Gastroesophageal sphincter (tissue), 4 donors: ENCODE measurements at regions not wholly inside any gene's neighbourhood (a gene's known extent, or its start where the extent isn't known, plus 50 kb on each side); places are given as distances from the start of the nearest gene placed in this dataset.

Source experiments
- ATAC-seq: fragments of 150-250 bp; one replicate; pipeline ENCODE4 v1.9.1; 2016; ENCODE audit warnings: mild to moderate bottlenecking, moderate library complexity
- H3K27ac ChIP-seq, 4 donors: fragments of 200-600 bp; sonication (generic) in 3 of 4; 1 replicate in 3 of 4; 2 replicates in 1 of 4; pipeline ENCODE4 v1.5.1; 2016 to 2019
- H3K27me3 ChIP-seq: fragments of 200-600 bp; sonication (generic); one replicate; pipeline ENCODE4 v1.5.1; 2019
- H3K36me3 ChIP-seq, 2 donors: fragments of 200-600 bp; sonication (generic); one replicate each; pipeline ENCODE4 v1.5.1; 2019; ENCODE audit warnings: control low read depth in 1 of 2
- H3K4me1 ChIP-seq, 3 donors: fragments of 200-600 bp; sonication (generic); 1 replicate in 2 of 3; 2 replicates in 1 of 3; pipeline ENCODE4 v1.5.1; 2016 to 2019; ENCODE audit warnings: control low read depth in 2 of 3
- H3K4me3 ChIP-seq, 2 donors: fragments of 200-600 bp; sonication (generic); one replicate each; pipeline ENCODE4 v1.5.1; 2019; ENCODE audit warnings: mild to moderate bottlenecking in 1 of 2, moderate library complexity in 1 of 2
- H3K9me3 ChIP-seq, 3 donors: fragments of 200-600 bp; sonication (generic); one replicate each; pipeline ENCODE4 v1.5.1; 2017 to 2019; ENCODE audit warnings: control low read depth in 2 of 3
- EP300 ChIP-seq: sonication (generic); formaldehyde crosslinking; IDR thresholded peaks from one replicate; pipeline ENCODE4 v1.6.1; 2017; ENCODE audit warnings: antibody characterized with exemption, mild to moderate bottlenecking
- POLR2A ChIP-seq, 2 donors: fragments of 450-650 bp; IDR thresholded peaks; one replicate each; pipeline ENCODE4 v1.6.1; 2017; ENCODE audit warnings: antibody characterized with exemption in 2 of 2, mild to moderate bottlenecking in 2 of 2, moderate library complexity in 1 of 2
- POLR2AphosphoS5 ChIP-seq: sonication (generic); formaldehyde crosslinking; IDR thresholded peaks from one replicate; pipeline ENCODE4 v1.6.1; 2017; ENCODE audit warnings: antibody characterized with exemption
- WGBS, 2 donors: methylation state at CpG; one replicate each; pipeline ENCODE4 v1.1.5; 2018; ENCODE audit warnings: low coverage in 1 of 2; 5-methylcytosine and 5-hydroxymethylcytosine counted together
- TF ChIP-seq, protein P1 (sequence below), 4 experiments: fragments of 200-600 bp in 2 of 4; fragments of 450-650 bp in 2 of 4; sonication (generic) in 1 of 4; IDR thresholded peaks; one replicate each; pipeline ENCODE4 v1.5.1; 2017 to 2019; ENCODE audit warnings: antibody characterized with exemption in 4 of 4, mild to moderate bottlenecking in 2 of 4, moderate library complexity in 2 of 4

DNA sequence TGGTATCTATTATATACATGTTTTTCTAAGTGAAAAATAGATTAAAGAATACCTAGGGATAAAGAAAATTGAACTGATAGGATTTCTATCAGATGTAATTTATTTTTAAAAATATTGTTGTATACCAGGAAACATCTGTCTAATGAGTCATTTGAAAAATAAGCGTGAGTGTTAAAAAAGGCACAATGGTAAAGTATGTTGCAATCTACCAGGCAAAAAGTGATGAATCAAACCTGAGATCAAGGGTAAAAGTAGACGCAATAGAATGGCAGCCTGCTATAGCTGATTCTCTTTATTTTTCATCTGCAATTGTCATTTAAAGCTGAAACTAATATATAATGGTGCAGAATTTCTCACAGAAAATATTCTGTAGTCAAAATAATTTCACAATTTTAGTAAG lies 1119.6 kb downstream of the PCDH18 start:
- no peak for ATAC-seq
- H3K4me1 ChIP-seq = no peaks in the 10 kb centered on the region
- no peaks in the 10 kb centered on the region for H3K9me3 ChIP-seq
- H3K27me3 ChIP-seq = no peaks in the 10 kb centered on the region
- H3K27ac ChIP-seq = no peak overlapping the region
- no peaks in the 10 kb centered on the region for H3K36me3 ChIP-seq
- TF ChIP-seq POLR2AphosphoS5 (no peak), POLR2A (IDR thresholded peaks at IDR 0.05) (no peak), EP300 (no peak)
- TF ChIP-seq, protein P1, sequence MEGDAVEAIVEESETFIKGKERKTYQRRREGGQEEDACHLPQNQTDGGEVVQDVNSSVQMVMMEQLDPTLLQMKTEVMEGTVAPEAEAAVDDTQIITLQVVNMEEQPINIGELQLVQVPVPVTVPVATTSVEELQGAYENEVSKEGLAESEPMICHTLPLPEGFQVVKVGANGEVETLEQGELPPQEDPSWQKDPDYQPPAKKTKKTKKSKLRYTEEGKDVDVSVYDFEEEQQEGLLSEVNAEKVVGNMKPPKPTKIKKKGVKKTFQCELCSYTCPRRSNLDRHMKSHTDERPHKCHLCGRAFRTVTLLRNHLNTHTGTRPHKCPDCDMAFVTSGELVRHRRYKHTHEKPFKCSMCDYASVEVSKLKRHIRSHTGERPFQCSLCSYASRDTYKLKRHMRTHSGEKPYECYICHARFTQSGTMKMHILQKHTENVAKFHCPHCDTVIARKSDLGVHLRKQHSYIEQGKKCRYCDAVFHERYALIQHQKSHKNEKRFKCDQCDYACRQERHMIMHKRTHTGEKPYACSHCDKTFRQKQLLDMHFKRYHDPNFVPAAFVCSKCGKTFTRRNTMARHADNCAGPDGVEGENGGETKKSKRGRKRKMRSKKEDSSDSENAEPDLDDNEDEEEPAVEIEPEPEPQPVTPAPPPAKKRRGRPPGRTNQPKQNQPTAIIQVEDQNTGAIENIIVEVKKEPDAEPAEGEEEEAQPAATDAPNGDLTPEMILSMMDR (IDR thresholded peaks at IDR 0.05) = no peak
- WGBS, 2 donors = 64 to 84% methylated on average over 2 of the region's 2 CpGs
- no peak overlapping the region for H3K4me3 ChIP-seq

DNA sequence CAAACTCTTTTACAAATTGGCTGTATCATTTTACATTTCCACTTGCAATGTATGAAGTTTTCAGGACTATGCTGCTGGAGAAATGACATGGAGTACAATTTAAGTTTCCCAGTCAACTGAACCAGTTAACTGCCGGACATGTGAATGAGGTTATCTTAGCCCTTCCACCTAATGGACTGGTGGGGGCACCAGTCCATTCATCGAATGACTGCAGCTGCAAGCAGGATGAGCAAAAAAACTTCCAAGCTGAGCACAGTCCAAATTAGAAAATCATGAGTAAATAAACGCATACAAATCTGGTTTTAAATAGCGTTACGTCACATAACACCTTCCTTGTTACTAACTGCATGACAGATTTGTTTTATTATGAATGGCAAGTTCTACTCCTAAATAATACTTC lies 1131.5 kb downstream of the PCDH18 start:
- no peak for TF ChIP-seq EP300
- TF ChIP-seq, protein P1 (IDR thresholded peaks at IDR 0.05) = no peak
- no peaks in the 10 kb centered on the region for H3K27me3 ChIP-seq
- H3K4me3 ChIP-seq = no peak overlapping the region
- no peaks in the 10 kb centered on the region for H3K36me3 ChIP-seq
- 49 to 61% methylated on average over 5 of the region's 5 CpGs for WGBS, 2 donors
- no peak overlapping the region for H3K27ac ChIP-seq
- H3K9me3 ChIP-seq = no peaks in the 10 kb centered on the region
- no peaks in the 10 kb centered on the region for H3K4me1 ChIP-seq
- ATAC-seq = no peak

DNA sequence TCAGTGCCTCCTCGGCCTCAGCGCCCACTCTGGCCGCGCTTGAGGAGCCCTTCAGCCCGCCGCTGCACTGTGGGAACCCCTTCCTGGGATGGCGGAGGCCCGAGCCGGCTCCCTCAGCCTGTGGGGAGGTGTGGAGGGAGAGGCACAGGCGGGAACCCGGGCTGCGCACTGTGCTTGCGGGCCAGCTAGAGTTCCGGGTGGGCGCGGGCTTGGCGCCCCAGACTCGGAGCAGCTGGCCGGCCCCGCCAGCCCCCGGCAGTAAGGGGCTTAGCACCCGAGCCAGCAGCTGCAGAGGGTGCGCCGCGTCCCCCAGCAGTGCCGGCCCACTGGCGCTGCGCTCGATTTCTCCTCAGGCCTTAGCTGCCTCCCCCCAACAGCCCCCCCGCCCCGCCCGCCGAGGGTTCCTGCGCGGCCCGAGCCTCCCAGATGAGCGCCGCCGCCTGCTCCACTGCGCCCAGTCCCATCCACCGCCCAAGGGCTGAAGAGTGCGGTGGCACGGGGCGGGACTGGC lies 1137.0 kb downstream of the PCDH18 start:
- no peaks in the 10 kb centered on the region for H3K27me3 ChIP-seq
- no peaks in the 10 kb centered on the region for H3K36me3 ChIP-seq
- no peaks in the 10 kb centered on the region for H3K9me3 ChIP-seq
- no peak for ATAC-seq
- no peaks in the 10 kb centered on the region for H3K4me1 ChIP-seq
- TF ChIP-seq POLR2A (IDR thresholded peaks at IDR 0.05) = no peak
- TF ChIP-seq, protein P1 (IDR thresholded peaks at IDR 0.05) = no peak
- no peak for TF ChIP-seq EP300
- TF ChIP-seq POLR2AphosphoS5 = no peak
- WGBS, 2 donors = 80% methylated on average over 1 of the region's 44 CpGs; no CpG with 5 or more reads in 1 of the 2 donors
- H3K27ac ChIP-seq = no peak overlapping the region
- no peak overlapping the region for H3K4me3 ChIP-seq

DNA sequence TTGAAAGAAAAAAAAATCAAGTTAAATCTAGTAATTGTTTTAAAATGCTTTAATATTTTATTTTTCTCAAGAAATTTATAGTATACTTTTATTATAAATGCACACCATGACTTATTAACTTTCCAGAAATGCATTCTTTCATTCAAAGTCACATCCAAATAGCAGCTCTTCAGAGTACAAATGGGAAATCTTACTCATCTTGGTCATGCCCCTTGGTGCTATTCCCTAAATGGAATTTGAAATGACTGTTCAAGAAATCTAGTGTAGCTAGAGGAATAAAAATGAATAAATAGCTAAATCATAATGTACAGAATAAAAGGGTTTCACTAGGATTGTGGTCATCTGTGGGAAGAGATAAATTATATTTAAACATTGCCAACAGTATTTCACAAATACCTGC lies 1139.7 kb downstream of the PCDH18 start:
- no peaks in the 10 kb centered on the region for H3K36me3 ChIP-seq
- no peak for TF ChIP-seq EP300
- no peak for TF ChIP-seq POLR2AphosphoS5
- TF ChIP-seq POLR2A (IDR thresholded peaks at IDR 0.05) = no peak
- TF ChIP-seq, protein P1 (IDR thresholded peaks at IDR 0.05) = no peak
- H3K27ac ChIP-seq = no peak overlapping the region
- H3K27me3 ChIP-seq = no peaks in the 10 kb centered on the region
- no peaks in the 10 kb centered on the region for H3K9me3 ChIP-seq
- no peaks in the 10 kb centered on the region for H3K4me1 ChIP-seq
- ATAC-seq = no peak
- H3K4me3 ChIP-seq = no peak overlapping the region

DNA sequence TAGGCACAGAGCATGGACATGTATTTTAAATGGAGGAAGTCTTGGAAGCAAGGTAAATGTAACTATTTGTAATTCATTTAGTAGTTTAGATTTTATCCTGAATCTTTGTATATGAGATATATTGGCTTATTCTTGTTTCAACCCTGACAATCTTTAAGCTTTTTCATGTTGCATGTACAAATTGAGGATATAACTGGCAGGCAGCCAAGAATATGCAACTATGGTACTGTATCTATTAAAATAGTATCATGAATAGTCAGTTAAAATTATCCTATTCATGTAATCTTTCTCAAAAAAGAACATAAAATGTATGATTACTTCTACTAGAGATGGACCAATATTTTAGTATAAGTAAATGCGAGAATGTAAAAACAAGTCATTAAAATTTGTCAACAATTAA lies 1141.5 kb downstream of the PCDH18 start:
- 80 to 88% methylated on average over 1 of the region's 1 CpG for WGBS, 2 donors
- no peaks in the 10 kb centered on the region for H3K4me1 ChIP-seq
- no peak overlapping the region for H3K27ac ChIP-seq
- H3K9me3 ChIP-seq = no peaks in the 10 kb centered on the region
- H3K4me3 ChIP-seq = no peak overlapping the region
- no peak for ATAC-seq
- no peaks in the 10 kb centered on the region for H3K27me3 ChIP-seq
- no peaks in the 10 kb centered on the region for H3K36me3 ChIP-seq
- TF ChIP-seq, protein P1 (IDR thresholded peaks at IDR 0.05) = no peak
- no peak for TF ChIP-seq POLR2AphosphoS5
- TF ChIP-seq POLR2A (IDR thresholded peaks at IDR 0.05) = no peak
- TF ChIP-seq EP300 = no peak
